B cell (primary cell): ENCODE measurements at regions not wholly inside any gene's neighbourhood (a gene's known extent, or its start where the extent isn't known, plus 50 kb on each side); places are given as distances from the start of the nearest gene placed in this dataset.

Source experiments
- CTCF ChIP-seq: fragments of 200-600 bp; IDR thresholded peaks from one replicate; pipeline ENCODE4 v1.8.0; 2022; ENCODE audit warnings: antibody characterized with exemption, mild to moderate bottlenecking
- EZH2 ChIP-seq: IDR thresholded peaks from 2 replicates; pipeline ENCODE4 v1.6.1; 2012; ENCODE audit warnings: borderline replicate concordance, low read depth, mild to moderate bottlenecking, moderate library complexity, low read length; ENCODE audit not compliant: insufficient read depth, poor library complexity, severe bottlenecking

GRCh38 chr16:73817526-73818324, 478.9 kb upstream of the PSMD7 start:
- TF ChIP-seq CTCF (no peak), EZH2 (no peak)
